Astrocyte of the hippocampus (primary cell): ENCODE measurements at regions not wholly inside any gene's neighbourhood (a gene's known extent, or its start where the extent isn't known, plus 50 kb on each side); places are given as distances from the start of the nearest gene placed in this dataset.
A peak's percentile ranks its signal among the peaks of the same experiment; 100 is the strongest.

Source experiments
- DNase-seq: peaks from one replicate; pipeline ENCODE4 v3.0.0; 2011; ENCODE audit warnings: low read depth, low spot score

DNA sequence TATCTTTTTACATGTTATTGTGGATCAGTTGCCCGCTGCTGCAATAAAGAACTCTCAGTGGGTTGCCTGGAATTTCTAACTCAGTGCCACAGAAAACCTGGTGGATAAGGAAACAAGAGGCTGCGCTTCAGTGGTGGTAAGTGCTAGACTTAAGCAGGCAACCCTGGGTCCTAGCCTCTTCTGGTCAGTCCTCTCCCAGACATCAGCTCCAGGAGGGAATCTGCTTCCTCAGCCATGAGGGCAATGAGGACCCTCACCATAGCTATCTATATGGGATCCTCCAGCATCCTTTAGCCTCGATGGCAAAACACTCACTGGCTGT lies 490.7 kb upstream of the SULF2 start:
- no peak for DNase-seq

GRCh38 chr20:48275286-48276020 lies 490.2 kb upstream of the SULF2 start:
- peak; percentile 44 for DNase-seq

GRCh38 chr20:48273843-48274242 lies 488.6 kb upstream of the SULF2 start:
- DNase-seq, result no peak

GRCh38 chr20:48270885-48271284 lies 485.6 kb upstream of the SULF2 start:
- DNase-seq, result no peak

- no peak for DNase-seq
Observed at GRCh38 chr20:48267860-48268633, 482.8 kb upstream of the SULF2 start.

DNA sequence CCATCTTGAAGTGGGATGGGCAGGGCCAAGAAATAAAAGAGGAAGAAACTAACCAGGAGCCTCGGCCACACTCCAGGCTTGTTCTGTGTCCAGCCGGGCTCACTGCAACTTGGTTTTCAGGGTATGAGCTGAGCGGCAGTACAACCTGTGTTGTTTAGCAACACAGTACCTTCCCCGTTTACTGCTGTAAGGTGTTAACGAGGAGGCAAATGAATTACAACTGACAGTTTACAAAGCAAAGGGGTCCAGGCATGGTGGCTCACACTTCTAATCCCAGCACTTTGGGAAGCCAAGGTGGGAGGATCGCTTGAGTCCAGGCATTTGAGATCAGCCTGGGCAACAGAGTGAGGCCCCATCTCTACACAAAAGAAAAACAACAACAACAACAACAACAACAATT lies 481.3 kb upstream of the SULF2 start:
- no peak for DNase-seq

DNA sequence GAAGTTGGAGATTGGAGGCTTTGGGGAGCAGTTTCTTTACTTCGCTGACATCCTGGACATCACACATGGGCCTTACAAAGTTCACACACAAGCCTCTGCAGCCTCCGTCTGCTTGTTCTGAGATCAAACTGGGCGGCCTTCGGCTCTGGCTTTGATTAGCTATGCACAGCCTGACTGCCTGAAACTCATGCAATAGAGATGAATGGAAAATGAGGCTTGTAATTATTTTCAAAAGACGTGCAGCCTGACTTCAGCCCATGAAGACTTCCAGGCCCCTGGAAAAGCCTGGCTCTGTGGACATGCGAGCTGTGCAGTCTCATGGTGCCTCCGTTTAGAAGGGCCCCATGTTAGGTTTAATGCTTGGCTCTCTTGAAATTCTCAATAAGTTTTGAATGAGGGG lies 480.5 kb upstream of the SULF2 start:
- DNase-seq, result no peak

- no peak for DNase-seq
Observed at GRCh38 chr20:48262955-48263354, 477.7 kb upstream of the SULF2 start.

DNA sequence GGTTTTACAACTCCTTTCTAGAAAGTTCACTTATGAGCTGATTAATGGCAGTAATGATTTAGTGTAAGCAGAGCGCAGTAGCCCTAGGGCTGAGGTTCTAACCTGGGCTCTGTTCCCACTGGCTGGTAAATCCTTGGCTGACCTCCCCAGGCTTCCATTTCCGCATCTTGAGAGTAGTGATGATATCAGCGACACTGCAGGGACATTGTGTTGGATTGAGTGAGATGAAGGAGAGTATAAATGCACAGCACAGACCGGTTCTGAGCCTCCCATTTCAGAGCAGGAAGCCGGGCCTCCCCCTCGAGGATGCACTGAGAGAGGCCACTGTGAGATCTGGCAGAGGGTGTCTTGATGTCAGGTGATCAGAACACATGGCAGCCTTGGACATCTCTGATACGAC lies 477.2 kb upstream of the SULF2 start:
- DNase-seq, result no peak

DNA sequence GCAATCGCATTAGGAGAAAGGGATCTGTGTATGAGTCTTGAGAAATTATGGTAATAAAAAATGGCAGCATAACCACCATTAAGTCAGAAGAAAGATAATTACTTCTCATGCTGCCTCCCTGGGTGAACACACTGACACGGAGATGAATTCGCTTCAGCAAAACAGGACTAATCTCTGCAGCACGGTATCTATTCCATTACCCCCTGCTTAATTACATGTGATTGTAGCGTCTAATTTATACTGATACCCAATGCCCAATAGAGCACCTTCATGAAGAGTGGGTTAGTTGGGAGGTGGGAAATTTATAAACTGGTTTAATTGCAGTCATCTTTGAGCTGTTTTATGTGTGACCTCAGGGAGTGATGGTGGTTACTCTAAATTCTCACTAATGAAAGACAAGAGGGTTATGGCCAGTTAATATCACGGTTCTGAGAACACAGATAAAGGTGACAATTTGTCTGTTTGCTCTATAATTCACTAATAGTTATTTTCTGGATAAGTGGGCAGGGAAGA lies 476.2 kb upstream of the SULF2 start:
- no peak for DNase-seq

DNA sequence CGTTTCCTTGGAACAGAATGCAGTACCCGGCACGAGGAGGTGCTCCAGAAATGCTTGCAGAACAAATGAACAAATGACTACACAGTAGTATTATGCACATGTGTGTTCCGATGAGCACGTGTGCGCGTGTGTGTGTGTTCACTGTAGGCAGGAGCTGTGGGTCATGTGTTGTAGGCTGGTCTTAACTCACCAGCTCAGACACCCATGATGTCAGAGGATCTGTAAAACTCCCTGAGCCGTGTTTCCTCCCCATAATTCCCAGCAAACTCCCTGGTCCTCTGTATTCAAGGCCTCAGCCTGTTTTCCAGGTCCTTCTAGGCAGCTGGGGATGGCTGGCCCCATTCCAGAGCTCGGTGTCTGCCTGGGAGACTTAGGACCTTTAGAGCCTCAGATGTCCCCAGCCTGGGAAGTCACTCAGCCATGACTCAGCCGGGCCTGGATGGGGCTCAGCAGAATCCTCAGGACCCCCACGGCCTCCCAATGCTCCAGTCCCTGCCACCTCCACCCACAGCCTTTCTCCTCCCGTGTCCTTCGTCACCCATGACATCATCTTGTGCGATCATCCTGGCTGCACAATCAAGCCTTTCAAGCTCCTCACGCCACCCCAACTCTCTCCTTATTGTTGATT lies 475.0 kb upstream of the SULF2 start:
- peak; percentile 7 for DNase-seq

- DNase-seq, result no peak
Observed at GRCh38 chr20:48259456-48259855, 474.2 kb upstream of the SULF2 start.

- no peak for DNase-seq
Observed at GRCh38 chr20:48257833-48258232, 472.6 kb upstream of the SULF2 start.

DNA sequence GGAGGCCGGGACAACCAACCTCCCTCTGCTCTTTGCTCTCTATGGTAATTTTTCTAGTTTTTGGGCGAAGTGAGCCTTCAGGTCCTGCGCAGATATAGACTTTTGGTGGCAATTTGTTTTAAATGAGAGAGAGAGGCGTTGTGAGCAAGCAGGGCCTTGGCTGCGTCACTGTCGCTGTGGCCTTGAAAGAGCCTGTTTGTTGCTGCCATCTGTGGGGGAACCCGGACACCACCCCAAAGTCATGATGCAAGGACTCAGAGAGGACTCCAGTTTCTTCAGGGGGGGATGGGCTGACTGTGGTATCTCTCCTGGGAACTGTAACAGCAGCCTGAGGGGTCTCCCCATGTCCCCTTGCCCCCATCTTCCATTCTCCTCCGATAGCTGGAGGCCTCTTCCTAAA lies 462.7 kb upstream of the SULF2 start:
- no peak for DNase-seq

DNA sequence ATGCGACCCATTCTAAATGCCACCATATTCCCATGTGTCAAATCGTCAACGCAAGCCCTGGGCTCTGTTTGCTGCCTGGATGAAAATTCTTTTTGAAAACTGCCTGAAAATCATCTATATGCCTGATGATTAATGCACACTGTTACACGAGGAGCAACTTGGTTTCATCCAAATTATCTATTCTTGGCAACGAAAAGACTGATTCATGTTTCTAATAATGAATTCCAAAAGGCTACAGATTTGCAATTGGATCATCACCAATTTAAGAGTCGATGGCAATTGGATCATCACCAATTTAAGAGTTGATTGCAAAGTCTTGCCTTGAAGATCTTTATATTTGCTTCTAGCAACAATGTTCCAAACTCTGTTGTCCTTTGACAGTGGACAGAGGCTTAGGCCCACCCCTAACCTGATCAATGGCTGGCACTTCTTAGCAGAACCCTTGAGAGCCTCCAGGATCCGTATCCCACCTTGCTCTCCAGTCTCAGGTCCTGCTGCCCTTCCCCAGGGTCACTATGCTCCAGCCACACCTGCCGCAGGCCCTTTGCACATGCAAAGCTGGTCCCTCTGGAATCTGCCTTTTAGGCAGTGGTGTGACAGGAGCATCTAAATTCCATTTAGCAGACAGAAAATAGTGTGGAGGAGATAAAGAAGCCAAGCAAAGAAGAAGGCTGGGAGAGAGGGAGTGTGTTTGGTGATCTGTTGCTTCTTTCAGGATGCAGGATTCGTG lies 460.9 kb upstream of the SULF2 start:
- DNase-seq, result no peak

- no peak for DNase-seq
Observed at GRCh38 chr20:48242623-48243022, 457.3 kb upstream of the SULF2 start.

GRCh38 chr20:48241482-48241881 lies 456.2 kb upstream of the SULF2 start:
- DNase-seq, result no peak

DNA sequence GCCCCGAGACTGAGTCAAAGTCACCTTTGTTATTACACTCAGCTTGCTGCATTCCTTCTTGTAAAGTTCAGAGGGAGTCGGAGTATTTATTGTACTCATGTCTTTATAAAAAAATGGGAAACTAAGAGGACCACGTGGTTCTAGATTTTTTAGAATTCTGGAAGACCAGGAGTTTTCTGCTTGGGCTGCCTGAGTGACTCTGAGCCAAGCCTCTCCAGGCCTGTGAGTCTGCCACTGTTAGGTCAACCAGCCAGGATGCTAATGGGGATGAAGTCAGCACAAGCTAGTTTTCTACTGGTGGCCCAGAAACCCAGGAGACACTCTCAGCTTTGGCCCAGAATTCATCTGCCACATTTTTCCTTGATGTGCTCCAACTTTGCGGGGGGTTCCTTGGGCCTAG lies 453.5 kb upstream of the SULF2 start:
- peak; percentile 59 for DNase-seq

DNA sequence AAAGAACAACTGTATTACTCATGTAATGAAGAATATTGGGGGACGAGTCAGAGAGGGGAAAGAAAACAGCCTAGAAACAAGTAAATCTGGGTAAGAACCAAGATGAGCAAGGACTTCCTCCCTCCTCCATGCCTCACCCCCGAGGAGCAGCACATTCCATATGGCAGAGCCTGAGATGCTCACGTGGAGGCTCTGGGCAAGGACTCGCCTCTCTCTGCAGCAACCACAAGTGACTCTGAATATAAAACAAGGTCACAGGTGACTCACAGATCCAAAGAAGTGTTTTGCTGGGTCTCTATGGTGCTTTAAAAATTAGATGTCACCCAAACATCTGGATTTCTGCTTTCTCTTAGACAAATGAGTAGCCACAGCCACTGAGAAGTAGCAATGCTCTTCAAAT lies 453.0 kb upstream of the SULF2 start:
- peak; percentile 79 for DNase-seq

DNA sequence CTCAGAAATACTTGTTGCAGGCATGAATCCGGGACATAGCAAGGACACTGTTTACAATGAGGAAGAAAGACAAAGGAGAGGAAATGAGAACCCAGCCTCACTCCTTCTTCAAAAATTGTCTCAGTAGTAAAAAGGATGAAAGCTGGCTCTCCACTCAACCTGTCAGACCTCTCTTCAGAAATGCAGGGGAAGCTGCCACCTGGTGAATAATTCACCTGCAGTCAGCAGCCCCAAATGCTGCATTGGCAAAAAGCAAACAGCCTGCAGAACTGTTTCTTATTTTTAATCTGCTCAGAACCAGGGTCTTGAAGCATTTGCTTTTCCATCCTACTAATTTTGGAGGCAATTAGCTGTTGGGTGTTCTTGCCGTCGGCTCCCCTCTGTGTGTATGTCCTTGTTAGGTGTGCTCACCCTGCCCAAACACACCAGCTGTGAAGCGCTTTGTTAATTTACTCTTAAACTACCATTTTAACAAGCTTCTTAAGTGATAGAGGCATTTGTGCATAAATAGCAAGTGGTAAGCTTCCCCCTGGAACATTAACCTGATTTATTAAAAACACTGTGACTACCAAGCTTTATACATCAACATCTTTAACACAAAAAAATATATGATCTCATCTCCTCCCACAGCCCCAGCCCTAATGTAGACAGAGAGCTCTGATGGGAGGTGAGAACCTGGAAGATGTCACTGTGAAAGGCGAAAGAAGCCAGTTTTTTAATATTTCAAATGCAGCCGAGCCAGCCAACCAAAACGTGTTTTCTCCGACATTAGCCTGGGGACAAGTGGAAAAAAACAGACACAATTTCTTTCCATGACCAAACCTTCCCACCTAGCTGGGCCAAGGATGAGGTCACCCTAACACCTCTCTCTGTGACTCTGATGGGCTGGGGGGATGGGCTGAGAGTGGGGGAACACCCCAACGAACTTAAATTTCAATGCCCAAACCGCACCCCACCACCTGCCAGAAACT lies 451.0 kb upstream of the SULF2 start:
- no peak for DNase-seq

GRCh38 chr20:48234951-48235350 lies 449.7 kb upstream of the SULF2 start:
- DNase-seq, result no peak
